Peyer's patch (tissue), 4 donors: ENCODE measurements at regions not wholly inside any gene's neighbourhood (a gene's known extent, or its start where the extent isn't known, plus 50 kb on each side); places are given as distances from the start of the nearest gene placed in this dataset.

Source experiments
- CTCF ChIP-seq, 6 experiments: fragments of 450-650 bp in 4 of 6; fragments of 200-600 bp in 2 of 6; sonication (generic) in 1 of 6; IDR thresholded peaks; one replicate each; pipeline ENCODE4 v1.5.1; 2017 to 2019; ENCODE audit warnings: antibody characterized with exemption in 6 of 6, mild to moderate bottlenecking in 3 of 6, moderate library complexity in 1 of 6
- POLR2A ChIP-seq, 2 donors: fragments of 450-650 bp; IDR thresholded peaks; one replicate each; pipeline ENCODE4 v1.5.1; 2017; ENCODE audit warnings: antibody characterized with exemption in 2 of 2, mild to moderate bottlenecking in 2 of 2, moderate library complexity in 2 of 2

- TF ChIP-seq CTCF (IDR thresholded peaks at IDR 0.05) (no peak), POLR2A (IDR thresholded peaks at IDR 0.05) (no peak)
Measured at GRCh38 chr11:33989461-33989860, 62.1 kb upstream of the CAPRIN1 start.
